Erythroblast (primary cell): ENCODE measurements at regions not wholly inside any gene's neighbourhood (a gene's known extent, or its start where the extent isn't known, plus 50 kb on each side); places are given as distances from the start of the nearest gene placed in this dataset.

ENCODE experiments used
- GATA1 ChIP-seq: IDR thresholded peaks from 2 replicates; pipeline ENCODE4 v1.6.1; 2011; ENCODE audit warnings: low read depth, mild to moderate bottlenecking, control low read depth, low read length, moderate library complexity
- POLR2A ChIP-seq: IDR thresholded peaks from 2 replicates; pipeline ENCODE4 v1.6.1; 2011; ENCODE audit warnings: mild to moderate bottlenecking, low read length

- TF ChIP-seq POLR2A (no peak), GATA1 (no peak)
Measured at GRCh38 chr17:77802811-77803220, 155.7 kb upstream of the TNRC6C start.
